Breast epithelium (tissue), 4 donors: ENCODE measurements at regions not wholly inside any gene's neighbourhood (a gene's known extent, or its start where the extent isn't known, plus 50 kb on each side); places are given as distances from the start of the nearest gene placed in this dataset.

Source experiments
- DNase-seq, 2 donors: peaks; one replicate each; pipeline ENCODE4 v3.0.0-alpha.2; 2019; ENCODE audit warnings: low spot score in 2 of 2
- H3K27ac ChIP-seq, 2 donors: fragments of 200-600 bp; sonication (generic) in 1 of 2; one replicate each; pipeline ENCODE4 v1.5.1; 2016 to 2019; ENCODE audit warnings: mild to moderate bottlenecking in 1 of 2
- H3K27me3 ChIP-seq, 2 donors: fragments of 200-600 bp; sonication (generic) in 1 of 2; one replicate each; pipeline versions ENCODE4 v1.5.1 to v1.6.0; 2017 to 2019; ENCODE audit warnings: control low read depth in 1 of 2, mild to moderate bottlenecking in 1 of 2
- H3K36me3 ChIP-seq: fragments of 200-600 bp; one replicate; pipeline ENCODE4 v1.5.1; 2019
- H3K4me1 ChIP-seq, 2 donors: fragments of 200-600 bp; sonication (generic); one replicate each; pipeline ENCODE4 v1.5.1; 2016 to 2019; ENCODE audit warnings: control low read depth in 1 of 2
- H3K4me3 ChIP-seq, 3 donors: fragments of 200-600 bp; sonication (generic); 1 replicate in 2 of 3; 2 replicates in 1 of 3; pipeline ENCODE4 v1.5.1; 2016 to 2019; ENCODE audit warnings: mild to moderate bottlenecking in 3 of 3, moderate library complexity in 2 of 3
- H3K9me3 ChIP-seq, 2 donors: fragments of 200-600 bp; sonication (generic) in 1 of 2; one replicate each; pipeline ENCODE4 v1.5.1; 2016 to 2019; ENCODE audit warnings: control low read depth in 1 of 2
- CTCF ChIP-seq, 3 donors: fragments of 450-650 bp; IDR thresholded peaks; one replicate each; pipeline ENCODE4 v1.5.1; 2016 to 2017; ENCODE audit warnings: antibody characterized with exemption in 3 of 3, mild to moderate bottlenecking in 3 of 3, moderate library complexity in 3 of 3
- POLR2A ChIP-seq: fragments of 450-650 bp; IDR thresholded peaks from one replicate; pipeline ENCODE4 v1.6.1; 2016; ENCODE audit warnings: antibody characterized with exemption, mild to moderate bottlenecking, moderate library complexity
- POLR2AphosphoS5 ChIP-seq, 3 donors: sonication (generic); formaldehyde crosslinking; IDR thresholded peaks; one replicate each; pipeline ENCODE4 v1.6.1; 2017; ENCODE audit warnings: antibody characterized with exemption in 3 of 3
- intact Hi-C: fragments of 100-400 bp; cut with DNase I; formaldehyde crosslinking; loops from one replicate; pipeline ENCODE4 v1.15.1; 2023; ENCODE audit warnings: low total_unique reads

- Histone ChIP-seq H3K36me3 (no peaks in the 10 kb centered on the region), H3K27ac (no peak overlapping the region), H3K27me3 (no peaks in the 10 kb centered on the region), H3K9me3 (no peaks in the 10 kb centered on the region), H3K4me1 (no peaks in the 10 kb centered on the region), H3K4me3 (peak overlapping the region in 2 of 3 donors; percentile 45 to 68)
- TF ChIP-seq POLR2AphosphoS5 (IDR thresholded peaks at IDR 0.05) (no peak), POLR2A (no peak), CTCF (IDR thresholded peaks at IDR 0.05) (no peak)
- intact Hi-C loops: loop anchor here (10.0 kb wide), 1 partner anchor 905 kb away; the partner anchor contains the start of gene ACSBG2
- DNase-seq: no peak
Observed at GRCh38 chr19:5229778-5230335, 110.8 kb downstream of the PTPRS start.

- Histone ChIP-seq H3K4me3 (peak overlapping the region in 2 of 3 donors; percentile 45 to 68), H3K4me1 (no peaks in the 10 kb centered on the region), H3K36me3 (no peaks in the 10 kb centered on the region), H3K9me3 (no peaks in the 10 kb centered on the region), H3K27ac (no peak overlapping the region), H3K27me3 (no peaks in the 10 kb centered on the region)
- TF ChIP-seq POLR2AphosphoS5 (IDR thresholded peaks at IDR 0.05): no peak
- TF ChIP-seq CTCF (IDR thresholded peaks at IDR 0.05): no peak
- no peak for TF ChIP-seq POLR2A
- no peak for DNase-seq
- intact Hi-C loops: no loop called here
Observed at GRCh38 chr19:5228932-5229777, 111.5 kb downstream of the PTPRS start.

- Histone ChIP-seq H3K9me3 (no peaks in the 10 kb centered on the region), H3K4me1 (no peaks in the 10 kb centered on the region), H3K36me3 (no peaks in the 10 kb centered on the region), H3K27me3 (no peaks in the 10 kb centered on the region), H3K4me3 (no peak overlapping the region), H3K27ac (no peak overlapping the region)
- no peak for DNase-seq
- TF ChIP-seq CTCF (IDR thresholded peaks at IDR 0.05): no peak
- TF ChIP-seq POLR2A: no peak
- TF ChIP-seq POLR2AphosphoS5 (IDR thresholded peaks at IDR 0.05): no peak
- intact Hi-C loops: no loop called here
Observed at GRCh38 chr19:5228490-5228889, 112.1 kb downstream of the PTPRS start.

- H3K4me1 ChIP-seq: no peaks in the 10 kb centered on the region
- no peaks in the 10 kb centered on the region for H3K9me3 ChIP-seq
- intact Hi-C loops: no loop called here
- no peak overlapping the region for H3K4me3 ChIP-seq
- no peak overlapping the region for H3K27ac ChIP-seq
- TF ChIP-seq POLR2AphosphoS5 (IDR thresholded peaks at IDR 0.05) (no peak), CTCF (IDR thresholded peaks at IDR 0.05) (peak in 2 of 3 donors; percentile 19 to 25)
- H3K36me3 ChIP-seq: no peaks in the 10 kb centered on the region
- no peaks in the 10 kb centered on the region for H3K27me3 ChIP-seq
- no peak for DNase-seq
Observed at GRCh38 chr19:5225486-5226345, 114.9 kb downstream of the PTPRS start.
